ENCODE measurements at regions not wholly inside any gene's neighbourhood (a gene's known extent, or its start where the extent isn't known, plus 50 kb on each side); places are given as distances from the start of the nearest gene placed in this dataset.
"Not testable (repeated sequence)": the region's sequence is repeated elsewhere in the genome, so short reads cannot be mapped to it uniquely, and the experiment has no call there.

GRCh38 chr7:65798111-65799075 is 74.5 kb upstream of the VKORC1L1 start:
- DNase-seq (ENCODE audit: low read depth in 3 of 3) = no peak

GRCh38 chr7:65800191-65800590 is 72.7 kb upstream of the VKORC1L1 start:
- not testable (repeated sequence) for DNase-seq (ENCODE audit: low read depth in 3 of 3)

- DNase-seq (ENCODE audit: low read depth in 3 of 3) = no peak
Observed at GRCh38 chr7:65800890-65801341, 72.0 kb upstream of the VKORC1L1 start.

GRCh38 chr7:65804887-65805286 is 68.0 kb upstream of the VKORC1L1 start:
- DNase-seq (ENCODE audit: low read depth in 3 of 3) = no peak

- DNase-seq (ENCODE audit: low read depth in 3 of 3) = not testable (repeated sequence)
Observed at GRCh38 chr7:65807067-65807466, 65.8 kb upstream of the VKORC1L1 start.

- no peak for DNase-seq (ENCODE audit: low read depth in 3 of 3)
Observed at GRCh38 chr7:65809259-65809981, 63.5 kb upstream of the VKORC1L1 start.

GRCh38 chr7:65809982-65810288 is 62.9 kb upstream of the VKORC1L1 start:
- no peak for DNase-seq (ENCODE audit: low read depth in 3 of 3)

- no peak for DNase-seq (ENCODE audit: low read depth in 3 of 3)
Observed at GRCh38 chr7:65812281-65812680, 60.6 kb upstream of the VKORC1L1 start.

GRCh38 chr7:65814556-65815167 is 58.2 kb upstream of the VKORC1L1 start:
- not testable (repeated sequence) for DNase-seq (ENCODE audit: low read depth in 3 of 3)

GRCh38 chr7:65820287-65820950 is 52.5 kb upstream of the VKORC1L1 start:
- no peak for DNase-seq (ENCODE audit: low read depth in 3 of 3)

Data from stimulated activated CD4-positive, alpha-beta T cell treated with anti-CD3 and anti-CD28 coated beads, TNF-alpha, amount 100 ng/mL, for 24 hours (primary cell).